Ishikawa (cell line): ENCODE measurements at regions not wholly inside any gene's neighbourhood (a gene's known extent, or its start where the extent isn't known, plus 50 kb on each side); places are given as distances from the start of the nearest gene placed in this dataset.

Experiments
- CEBPB ChIP-seq: IDR thresholded peaks from 2 replicates; pipeline ENCODE4 v1.6.1; 2012
- CREB1 ChIP-seq: IDR thresholded peaks from 2 replicates; pipeline ENCODE4 v1.6.1; 2012; ENCODE audit warnings: low read depth
- EGR1 ChIP-seq: IDR thresholded peaks from 2 replicates; pipeline ENCODE4 v1.6.1; 2012
- EP300 ChIP-seq: IDR thresholded peaks from 2 replicates; pipeline ENCODE4 v1.6.1; 2012; ENCODE audit warnings: borderline replicate concordance
- FOXM1 ChIP-seq: IDR thresholded peaks from 2 replicates; pipeline ENCODE4 v1.6.1; 2012; ENCODE audit warnings: low read depth, borderline replicate concordance
- NFIC ChIP-seq: IDR thresholded peaks from 2 replicates; pipeline ENCODE4 v1.6.1; 2012
- RAD21 ChIP-seq: IDR thresholded peaks from 2 replicates; pipeline ENCODE4 v1.6.1; 2012; ENCODE audit warnings: low read depth
- TAF1 ChIP-seq: IDR thresholded peaks from 2 replicates; pipeline ENCODE4 v1.6.1; 2012; ENCODE audit warnings: low read depth, mild to moderate bottlenecking
- TCF12 ChIP-seq: IDR thresholded peaks from 2 replicates; pipeline ENCODE4 v1.6.1; 2012; ENCODE audit warnings: low read depth
- TEAD4 ChIP-seq: IDR thresholded peaks from 2 replicates; pipeline ENCODE4 v1.6.1; 2012
- YY1 ChIP-seq: IDR thresholded peaks from 2 replicates; pipeline ENCODE4 v1.6.1; 2012; ENCODE audit warnings: low read depth
- ZBTB7A ChIP-seq: IDR thresholded peaks from 2 replicates; pipeline ENCODE4 v1.6.1; 2012; ENCODE audit warnings: low read depth
- TF ChIP-seq, protein P1 (sequence below): IDR thresholded peaks from 2 replicates; pipeline ENCODE4 v1.6.1; 2012
- TF ChIP-seq, protein P2 (sequence below): IDR thresholded peaks from 2 replicates; pipeline ENCODE4 v1.6.1; 2012; ENCODE audit warnings: low read depth, mild to moderate bottlenecking
- TF ChIP-seq, protein P3 (sequence below): IDR thresholded peaks from 2 replicates; pipeline ENCODE4 v1.6.1; 2012

DNA sequence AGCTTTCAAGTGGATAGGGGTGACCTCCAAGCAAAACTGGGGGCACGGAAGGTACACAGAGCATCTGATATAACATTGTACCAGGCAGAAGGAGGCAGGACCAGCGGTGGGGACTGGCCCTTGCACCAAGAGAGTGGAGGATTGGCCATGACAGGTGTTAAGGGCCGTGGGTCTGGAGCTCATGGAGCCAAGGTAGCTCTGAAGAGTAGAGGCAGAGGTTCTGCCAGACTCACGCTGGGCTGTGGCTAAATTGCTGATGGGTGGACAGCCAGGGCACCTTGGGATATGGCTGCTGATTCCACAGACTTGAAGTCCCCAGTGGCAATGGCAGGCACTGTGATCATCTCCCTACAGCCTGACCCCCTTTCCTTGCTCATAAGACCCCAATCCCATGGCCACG, 65.9 kb upstream of the NKD1 start:
- TF ChIP-seq RAD21, result no peak
- TF ChIP-seq NFIC, result no peak
- TF ChIP-seq, protein P1, sequence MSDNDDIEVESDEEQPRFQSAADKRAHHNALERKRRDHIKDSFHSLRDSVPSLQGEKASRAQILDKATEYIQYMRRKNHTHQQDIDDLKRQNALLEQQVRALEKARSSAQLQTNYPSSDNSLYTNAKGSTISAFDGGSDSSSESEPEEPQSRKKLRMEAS, result no peak
- TF ChIP-seq CEBPB, result no peak
- TF ChIP-seq, protein P2, sequence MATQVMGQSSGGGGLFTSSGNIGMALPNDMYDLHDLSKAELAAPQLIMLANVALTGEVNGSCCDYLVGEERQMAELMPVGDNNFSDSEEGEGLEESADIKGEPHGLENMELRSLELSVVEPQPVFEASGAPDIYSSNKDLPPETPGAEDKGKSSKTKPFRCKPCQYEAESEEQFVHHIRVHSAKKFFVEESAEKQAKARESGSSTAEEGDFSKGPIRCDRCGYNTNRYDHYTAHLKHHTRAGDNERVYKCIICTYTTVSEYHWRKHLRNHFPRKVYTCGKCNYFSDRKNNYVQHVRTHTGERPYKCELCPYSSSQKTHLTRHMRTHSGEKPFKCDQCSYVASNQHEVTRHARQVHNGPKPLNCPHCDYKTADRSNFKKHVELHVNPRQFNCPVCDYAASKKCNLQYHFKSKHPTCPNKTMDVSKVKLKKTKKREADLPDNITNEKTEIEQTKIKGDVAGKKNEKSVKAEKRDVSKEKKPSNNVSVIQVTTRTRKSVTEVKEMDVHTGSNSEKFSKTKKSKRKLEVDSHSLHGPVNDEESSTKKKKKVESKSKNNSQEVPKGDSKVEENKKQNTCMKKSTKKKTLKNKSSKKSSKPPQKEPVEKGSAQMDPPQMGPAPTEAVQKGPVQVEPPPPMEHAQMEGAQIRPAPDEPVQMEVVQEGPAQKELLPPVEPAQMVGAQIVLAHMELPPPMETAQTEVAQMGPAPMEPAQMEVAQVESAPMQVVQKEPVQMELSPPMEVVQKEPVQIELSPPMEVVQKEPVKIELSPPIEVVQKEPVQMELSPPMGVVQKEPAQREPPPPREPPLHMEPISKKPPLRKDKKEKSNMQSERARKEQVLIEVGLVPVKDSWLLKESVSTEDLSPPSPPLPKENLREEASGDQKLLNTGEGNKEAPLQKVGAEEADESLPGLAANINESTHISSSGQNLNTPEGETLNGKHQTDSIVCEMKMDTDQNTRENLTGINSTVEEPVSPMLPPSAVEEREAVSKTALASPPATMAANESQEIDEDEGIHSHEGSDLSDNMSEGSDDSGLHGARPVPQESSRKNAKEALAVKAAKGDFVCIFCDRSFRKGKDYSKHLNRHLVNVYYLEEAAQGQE, result no peak
- no peak for TF ChIP-seq TCF12
- no peak for TF ChIP-seq YY1
- no peak for TF ChIP-seq CREB1
- no peak for TF ChIP-seq TAF1
- no peak for TF ChIP-seq ZBTB7A
- no peak for TF ChIP-seq EP300
- TF ChIP-seq FOXM1, result no peak

DNA sequence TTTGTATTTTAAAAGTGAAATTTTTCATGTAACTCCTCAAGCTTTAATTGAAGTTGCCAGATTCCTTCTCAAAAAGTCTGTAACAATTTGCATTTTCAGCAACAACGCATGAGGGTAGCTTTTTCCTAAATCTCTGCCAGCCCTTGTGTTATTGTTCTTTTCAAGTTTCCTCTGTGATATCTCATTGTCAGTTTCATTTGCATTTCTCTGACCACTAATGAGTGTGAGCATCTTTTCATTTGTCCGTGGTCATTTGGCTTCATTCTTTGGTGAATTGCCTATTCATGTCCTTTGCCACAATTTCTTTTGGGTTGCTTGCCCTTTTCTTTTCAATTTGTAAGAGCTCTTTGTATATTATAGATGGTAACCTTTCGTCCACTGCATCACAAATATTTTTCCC, 68.0 kb upstream of the NKD1 start:
- TF ChIP-seq, protein P2, result no peak
- TF ChIP-seq, protein P1, result no peak
- TF ChIP-seq CREB1 (no peak), RAD21 (no peak), EGR1 (no peak), TCF12 (no peak), TEAD4 (no peak), CEBPB (no peak), FOXM1 (no peak), NFIC (no peak), YY1 (no peak), ZBTB7A (no peak), TAF1 (no peak), EP300 (no peak)
- TF ChIP-seq, protein P3, sequence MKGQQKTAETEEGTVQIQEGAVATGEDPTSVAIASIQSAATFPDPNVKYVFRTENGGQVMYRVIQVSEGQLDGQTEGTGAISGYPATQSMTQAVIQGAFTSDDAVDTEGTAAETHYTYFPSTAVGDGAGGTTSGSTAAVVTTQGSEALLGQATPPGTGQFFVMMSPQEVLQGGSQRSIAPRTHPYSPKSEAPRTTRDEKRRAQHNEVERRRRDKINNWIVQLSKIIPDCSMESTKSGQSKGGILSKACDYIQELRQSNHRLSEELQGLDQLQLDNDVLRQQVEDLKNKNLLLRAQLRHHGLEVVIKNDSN, result no peak

DNA sequence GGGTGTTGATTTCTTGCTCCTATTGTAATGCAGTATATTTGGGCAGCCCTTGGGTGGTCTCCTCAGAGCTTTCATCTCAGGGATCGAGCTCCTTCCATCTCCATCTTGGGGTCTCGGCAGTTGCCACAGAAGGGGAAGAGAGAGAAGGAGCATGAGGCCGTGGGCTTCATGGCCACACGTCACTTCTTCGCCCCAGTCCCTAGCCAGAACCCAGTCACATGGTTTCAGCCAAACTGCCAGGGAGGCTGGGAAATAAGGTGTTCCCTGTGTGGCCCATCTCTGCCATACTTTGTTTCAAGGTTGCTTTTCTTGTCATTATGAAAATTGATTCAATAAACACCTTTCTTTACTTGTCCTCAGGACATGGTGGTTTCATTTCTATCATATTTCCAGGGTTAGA, 68.4 kb upstream of the NKD1 start:
- TF ChIP-seq TEAD4, result no peak
- TF ChIP-seq YY1, result no peak
- no peak for TF ChIP-seq RAD21
- TF ChIP-seq TAF1, result no peak
- TF ChIP-seq, protein P3, result no peak
- no peak for TF ChIP-seq CREB1
- no peak for TF ChIP-seq EGR1
- TF ChIP-seq TCF12, result no peak
- no peak for TF ChIP-seq EP300

DNA sequence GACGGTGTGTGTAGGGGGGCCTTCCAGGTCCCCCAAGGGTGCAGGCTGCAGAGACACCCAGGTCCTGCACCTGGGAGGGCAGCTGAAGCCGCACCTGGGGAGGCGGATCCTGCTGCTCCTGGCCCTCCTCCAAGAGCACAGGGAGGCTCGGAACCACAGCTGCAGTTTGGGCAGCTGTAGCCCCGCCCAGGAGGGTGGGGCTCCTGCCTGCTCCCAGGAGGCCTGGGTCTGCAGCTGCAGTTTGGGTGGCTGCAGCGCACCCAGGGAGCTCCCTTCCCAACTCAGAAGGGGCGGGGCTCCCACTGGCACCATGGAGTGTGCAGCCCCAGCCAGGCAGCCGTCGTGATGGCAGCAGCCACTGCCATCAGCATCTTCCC, 69.4 kb upstream of the NKD1 start:
- TF ChIP-seq TCF12 (peak; percentile 90), NFIC (peak; percentile 67), CREB1 (no peak)

DNA sequence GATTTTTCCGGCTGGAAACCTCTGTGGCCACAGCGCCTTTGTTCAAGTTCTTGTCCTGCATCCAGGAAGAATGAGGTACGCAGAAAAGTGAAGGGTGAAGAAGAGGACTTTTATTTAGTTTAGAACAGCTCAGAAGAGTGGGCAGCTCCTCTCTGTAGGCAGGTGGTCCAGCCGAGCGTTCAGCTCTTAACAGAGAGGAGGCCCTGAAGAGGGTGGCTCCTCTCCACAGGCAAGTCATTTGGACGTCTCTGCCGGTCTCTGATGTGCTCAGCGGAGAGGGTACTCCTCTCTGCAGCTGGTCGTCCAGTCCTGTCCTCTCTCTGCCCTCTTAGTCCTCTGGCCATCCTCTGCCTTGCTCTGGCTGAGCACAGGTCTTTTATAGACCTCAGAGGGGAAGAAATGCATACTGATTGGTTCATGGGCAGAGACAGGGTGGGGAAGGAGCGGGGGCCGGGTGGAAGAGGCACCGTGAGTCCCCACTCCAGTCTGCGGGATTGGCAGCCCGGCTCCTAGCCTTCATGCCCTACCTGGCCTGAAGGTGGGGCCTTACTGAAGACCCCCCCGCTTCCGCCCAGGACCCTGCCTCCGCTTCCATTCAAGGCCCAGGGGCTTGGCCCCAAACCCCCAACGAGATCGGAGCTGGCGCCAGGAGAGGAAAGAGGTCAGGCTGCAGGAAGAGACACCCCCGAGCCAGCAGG, 70.0 kb upstream of the NKD1 start:
- TF ChIP-seq, protein P1, result no peak
- TF ChIP-seq EP300, result no peak
- TF ChIP-seq ZBTB7A, result 0 out of 2 replicates have a peak, but pooled peaks have one; percentile 55
- no peak for TF ChIP-seq YY1
- TF ChIP-seq, protein P2, result no peak
- no peak for TF ChIP-seq NFIC
- TF ChIP-seq RAD21, result no peak
